GM19467 (cell line): ENCODE measurements at regions not wholly inside any gene's neighbourhood (a gene's known extent, or its start where the extent isn't known, plus 50 kb on each side); places are given as distances from the start of the nearest gene placed in this dataset.
"Not testable (repeated sequence)": the region's sequence is repeated elsewhere in the genome, so short reads cannot be mapped to it uniquely, and the experiment has no call there.

ENCODE experiments used
- ATAC-seq: cut with Tn5 transposase; IDR thresholded peaks from one replicate; pipeline ENCODE4 v1.9.1; 2021; ENCODE audit warnings: mild to moderate bottlenecking, moderate library complexity; ENCODE audit not compliant: unreplicated experiment

- no peak for ATAC-seq
Measured at GRCh38 chr13:95388420-95389079, 87.3 kb upstream of the ABCC4 start.

DNA sequence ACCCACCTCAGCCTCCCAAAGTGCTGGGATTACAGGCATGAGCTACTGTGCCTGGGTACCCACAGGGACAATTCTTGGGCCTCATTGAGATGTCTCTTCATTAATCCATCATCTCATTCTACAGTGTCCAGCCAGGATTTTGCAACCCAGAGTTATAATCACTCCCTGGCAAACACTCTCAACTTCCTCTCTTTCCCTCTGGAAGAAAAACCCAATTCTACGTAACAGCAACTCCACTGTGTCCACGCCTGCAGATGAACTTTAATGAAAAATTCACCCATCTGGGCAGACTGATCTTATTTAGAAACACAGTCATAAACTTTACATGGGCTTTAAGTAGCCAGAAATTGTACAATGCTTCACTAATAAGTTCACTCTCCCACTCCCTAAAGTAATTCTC, 90.1 kb upstream of the ABCC4 start:
- ATAC-seq = no peak

DNA sequence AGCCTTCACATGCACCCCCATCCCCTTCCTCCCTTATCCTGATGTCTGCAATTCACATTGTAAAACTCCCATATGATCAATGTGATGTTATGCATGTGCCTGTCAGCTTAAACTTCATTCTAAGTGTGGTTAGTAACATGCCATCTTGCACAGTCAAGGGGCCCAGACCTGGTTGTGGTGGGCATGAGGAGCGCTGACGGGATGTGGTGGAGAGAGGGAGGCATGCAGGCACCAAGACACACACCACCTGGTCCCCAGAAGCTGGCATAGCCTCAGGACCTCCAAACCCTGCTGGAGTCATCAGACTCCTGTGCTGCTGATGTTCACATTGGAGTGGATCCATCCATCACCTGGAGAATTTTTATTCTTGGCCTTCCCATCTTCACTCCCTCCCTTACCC, 90.5 kb upstream of the ABCC4 start:
- ATAC-seq = no peak

GRCh38 chr13:95392597-95392996, 91.3 kb upstream of the ABCC4 start:
- no peak for ATAC-seq

DNA sequence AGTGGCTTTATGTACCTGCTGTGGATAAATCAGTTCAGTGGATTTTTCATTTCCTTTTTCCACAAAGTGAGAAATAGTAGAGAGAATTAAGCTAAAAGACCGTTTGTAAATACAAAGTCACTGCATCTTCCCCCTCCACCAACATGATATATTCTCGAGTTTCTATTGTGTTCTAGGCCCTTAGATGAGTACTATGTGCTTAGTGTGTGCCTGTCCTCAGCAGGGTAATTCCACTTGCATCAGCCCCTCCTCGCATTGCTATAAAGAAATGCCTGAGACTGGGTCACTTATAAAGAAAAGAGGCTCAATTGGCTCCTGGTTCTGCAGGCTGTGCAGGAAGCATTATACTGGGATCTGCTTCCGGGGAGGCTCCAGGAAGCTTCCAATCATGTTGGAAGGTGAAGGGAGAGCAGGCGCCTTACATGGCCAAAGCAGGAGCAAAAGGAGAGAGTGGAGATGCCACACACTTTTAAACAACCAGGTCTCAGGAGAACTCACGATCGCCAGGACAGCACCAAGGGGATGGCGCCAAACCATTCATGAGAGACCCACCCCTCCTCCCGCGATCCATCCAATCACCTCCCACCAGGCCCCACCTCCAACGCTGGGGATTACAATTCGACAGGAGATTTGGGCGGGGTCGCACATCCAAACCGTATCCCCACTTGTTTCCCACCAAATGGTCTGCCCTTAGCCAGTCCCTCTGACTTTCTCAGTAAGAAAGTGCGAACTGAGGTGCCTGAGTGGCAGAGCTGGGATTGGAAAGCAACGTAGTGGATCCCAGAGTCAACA, 102.3 kb upstream of the ABCC4 start:
- no peak for ATAC-seq

GRCh38 chr13:95404141-95404882, 103.1 kb upstream of the ABCC4 start:
- ATAC-seq = peak; percentile 93

GRCh38 chr13:95406176-95406575, 104.9 kb upstream of the ABCC4 start:
- ATAC-seq = no peak

GRCh38 chr13:95411428-95412040, 110.3 kb upstream of the ABCC4 start:
- no peak for ATAC-seq

DNA sequence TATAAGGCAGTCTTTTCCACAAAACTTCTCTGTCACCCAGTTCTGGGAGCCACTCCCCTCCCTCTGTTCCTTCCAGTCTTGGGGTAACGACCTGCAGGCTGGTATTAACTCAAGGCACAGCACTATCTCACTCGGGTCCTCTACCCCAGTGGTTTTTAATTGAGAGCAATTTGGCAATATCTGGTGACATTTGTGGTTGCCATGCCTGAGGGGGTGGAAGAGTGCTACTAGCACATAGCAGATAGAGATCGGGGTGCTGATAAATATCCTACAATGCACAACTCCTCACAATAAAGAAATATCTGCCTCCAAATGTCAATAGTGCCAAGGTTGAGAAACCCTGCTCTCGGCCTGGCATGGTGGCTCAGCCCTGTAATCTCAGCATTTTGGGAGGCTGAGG, 117.7 kb upstream of the ABCC4 start:
- no peak for ATAC-seq

DNA sequence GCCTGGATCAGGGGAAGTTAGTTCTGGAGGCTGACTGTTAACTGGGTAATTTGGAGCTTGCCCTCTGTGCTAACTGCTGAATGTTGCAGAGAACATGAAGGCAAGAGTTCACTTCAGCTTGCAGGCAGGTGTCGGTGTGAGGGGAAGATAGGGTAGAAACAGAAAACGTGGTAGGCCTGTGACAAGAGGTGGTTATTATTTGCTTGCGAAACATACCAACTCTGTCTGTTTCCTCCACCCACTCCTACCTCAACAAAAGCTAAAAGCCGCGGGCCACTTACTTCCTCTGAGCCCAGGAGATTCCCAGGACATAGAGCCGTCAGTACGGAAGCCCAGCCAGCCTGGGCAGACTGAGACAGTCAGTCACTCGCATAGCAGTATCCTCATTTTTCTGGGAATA, 119.2 kb upstream of the ABCC4 start:
- no peak for ATAC-seq

- ATAC-seq = no peak
Measured at GRCh38 chr13:95426631-95427030, 125.4 kb upstream of the ABCC4 start.

DNA sequence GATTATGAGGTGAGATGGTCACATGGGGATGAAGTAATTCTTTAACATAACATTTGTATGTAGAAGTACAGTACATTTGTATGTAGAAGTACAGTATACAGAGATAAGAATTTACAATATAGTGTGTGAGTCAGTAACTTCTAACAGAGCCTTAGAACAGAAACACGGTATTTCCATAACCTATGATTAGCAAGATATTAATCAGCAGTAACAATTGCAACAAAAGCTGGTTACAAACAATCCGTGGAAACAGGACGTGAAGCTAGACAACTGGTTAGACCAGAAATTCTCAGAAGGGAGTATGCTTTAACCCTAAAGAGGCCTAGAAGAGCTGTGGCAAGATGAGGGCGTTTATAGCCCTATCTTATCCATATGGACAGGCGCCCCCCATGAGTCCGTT, 122.0 kb upstream of the CLDN10 start:
- not testable (repeated sequence) for ATAC-seq

- ATAC-seq = no peak
Measured at GRCh38 chr13:95432141-95432540, 120.4 kb upstream of the CLDN10 start.

DNA sequence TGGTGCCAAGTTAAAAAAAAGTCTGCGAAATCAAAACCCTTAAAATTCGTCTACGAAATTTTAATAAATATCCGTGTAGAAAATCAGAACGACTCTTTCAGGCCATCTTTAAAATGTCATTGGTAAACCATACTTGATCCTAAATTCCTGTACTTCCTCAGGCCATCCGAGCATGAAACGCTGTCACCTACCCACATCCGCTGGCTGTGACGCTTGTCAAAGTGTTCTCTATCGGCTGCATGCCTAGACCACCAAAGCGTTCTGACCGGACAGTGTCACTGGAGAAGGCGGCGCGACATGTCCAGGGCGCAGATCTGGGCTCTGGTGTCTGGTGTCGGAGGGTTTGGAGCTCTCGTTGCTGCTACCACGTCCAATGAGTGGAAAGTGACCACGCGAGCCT, 119.0 kb upstream of the CLDN10 start:
- ATAC-seq = no peak

DNA sequence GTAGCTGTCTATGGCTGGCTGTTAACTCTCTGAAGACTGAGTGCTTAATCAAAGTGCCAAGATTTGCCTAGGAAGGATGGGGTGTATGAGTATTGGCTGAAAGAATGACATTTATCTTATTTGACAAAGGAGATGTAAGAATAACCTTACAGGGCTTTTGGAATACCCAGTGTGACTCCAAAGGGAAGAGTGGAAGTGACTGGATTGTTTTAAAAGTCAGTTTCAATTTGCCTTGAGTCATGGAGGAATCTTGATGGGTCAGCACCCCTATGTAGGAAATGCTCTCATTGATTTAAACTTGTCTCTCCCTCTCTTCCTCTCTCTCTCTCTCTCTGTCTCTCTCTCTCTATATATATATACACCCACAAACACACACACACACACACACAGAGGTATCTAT, 118.4 kb upstream of the CLDN10 start:
- no peak for ATAC-seq

GRCh38 chr13:95437561-95437960, 115.0 kb upstream of the CLDN10 start:
- no peak for ATAC-seq

- no peak for ATAC-seq
Measured at GRCh38 chr13:95438297-95438696, 114.2 kb upstream of the CLDN10 start.

GRCh38 chr13:95440441-95441088, 112.0 kb upstream of the CLDN10 start:
- ATAC-seq = no peak

- no peak for ATAC-seq
Measured at GRCh38 chr13:95441326-95441725, 111.2 kb upstream of the CLDN10 start.

DNA sequence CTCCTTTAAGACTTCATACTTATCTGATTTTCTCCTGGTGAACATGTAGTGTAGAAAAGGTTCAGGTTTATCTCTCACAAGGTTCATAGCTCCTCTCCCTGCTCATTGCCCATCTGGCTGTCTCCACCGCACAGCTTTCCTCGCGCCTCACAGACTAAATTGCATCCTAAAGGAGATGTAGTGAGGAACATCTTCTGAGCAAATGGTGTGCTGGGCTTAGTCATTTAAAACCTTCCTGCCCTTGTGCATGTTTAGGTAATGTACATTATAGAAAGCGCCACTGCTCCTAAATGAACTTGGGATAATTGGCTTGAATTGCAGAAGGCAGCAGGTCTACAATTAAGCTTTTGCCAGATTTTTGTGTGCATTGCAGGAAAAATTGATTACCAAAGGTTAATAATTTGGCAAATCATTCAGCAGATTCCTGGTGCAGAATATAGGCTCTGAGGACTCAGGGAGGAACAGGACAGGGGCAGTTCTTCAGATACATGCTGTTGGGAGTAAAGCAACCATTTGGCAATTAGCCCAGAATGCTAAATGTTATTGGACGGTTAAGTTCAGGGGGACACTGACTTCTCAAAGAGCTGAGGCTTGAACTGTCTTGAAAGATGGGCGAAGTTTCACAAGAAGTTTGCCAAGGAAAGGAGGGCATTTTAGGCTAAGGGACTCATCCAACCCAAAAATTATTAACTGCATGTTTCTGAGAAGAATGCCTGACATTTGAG, 108.4 kb upstream of the CLDN10 start:
- ATAC-seq = no peak
